ENCODE measurements at regions not wholly inside any gene's neighbourhood (a gene's known extent, or its start where the extent isn't known, plus 50 kb on each side); places are given as distances from the start of the nearest gene placed in this dataset.

- no peak for DNase-seq (ENCODE audit: low spot score)
- WGBS, result 90% methylated on average over 4 of the region's 4 CpGs
- Histone ChIP-seq H3K27me3 (ENCODE audit: control insufficient read depth in 4 of 4, insufficient read depth in 4 of 4, low read length in 3 of 4) (no peaks in the 10 kb centered on the region), H3K9ac (ENCODE audit: low read depth in 1 of 2, low read length in 2 of 2) (no peak overlapping the region), H3K9me3 (ENCODE audit: control insufficient read depth in 4 of 4, low read length in 3 of 4) (no peaks in the 10 kb centered on the region), H3K36me3 (ENCODE audit: control insufficient read depth in 4 of 4, insufficient read depth in 3 of 4, low read depth in 1 of 4, low read length in 3 of 4) (no peaks in the 10 kb centered on the region), H3K4me3 (ENCODE audit: low read depth in 1 of 3, low read length in 3 of 3) (no peak overlapping the region), H3K4me1 (ENCODE audit: control insufficient read depth in 4 of 4, insufficient read depth in 4 of 4, low read length in 3 of 4) (no peaks in the 10 kb centered on the region), H3K27ac (ENCODE audit: low read depth in 1 of 2, low read length in 2 of 2) (no peak overlapping the region)
- no peak for TF ChIP-seq HNF4A (conservative IDR thresholded peaks at IDR 0.05)
- TF ChIP-seq, protein P1, sequence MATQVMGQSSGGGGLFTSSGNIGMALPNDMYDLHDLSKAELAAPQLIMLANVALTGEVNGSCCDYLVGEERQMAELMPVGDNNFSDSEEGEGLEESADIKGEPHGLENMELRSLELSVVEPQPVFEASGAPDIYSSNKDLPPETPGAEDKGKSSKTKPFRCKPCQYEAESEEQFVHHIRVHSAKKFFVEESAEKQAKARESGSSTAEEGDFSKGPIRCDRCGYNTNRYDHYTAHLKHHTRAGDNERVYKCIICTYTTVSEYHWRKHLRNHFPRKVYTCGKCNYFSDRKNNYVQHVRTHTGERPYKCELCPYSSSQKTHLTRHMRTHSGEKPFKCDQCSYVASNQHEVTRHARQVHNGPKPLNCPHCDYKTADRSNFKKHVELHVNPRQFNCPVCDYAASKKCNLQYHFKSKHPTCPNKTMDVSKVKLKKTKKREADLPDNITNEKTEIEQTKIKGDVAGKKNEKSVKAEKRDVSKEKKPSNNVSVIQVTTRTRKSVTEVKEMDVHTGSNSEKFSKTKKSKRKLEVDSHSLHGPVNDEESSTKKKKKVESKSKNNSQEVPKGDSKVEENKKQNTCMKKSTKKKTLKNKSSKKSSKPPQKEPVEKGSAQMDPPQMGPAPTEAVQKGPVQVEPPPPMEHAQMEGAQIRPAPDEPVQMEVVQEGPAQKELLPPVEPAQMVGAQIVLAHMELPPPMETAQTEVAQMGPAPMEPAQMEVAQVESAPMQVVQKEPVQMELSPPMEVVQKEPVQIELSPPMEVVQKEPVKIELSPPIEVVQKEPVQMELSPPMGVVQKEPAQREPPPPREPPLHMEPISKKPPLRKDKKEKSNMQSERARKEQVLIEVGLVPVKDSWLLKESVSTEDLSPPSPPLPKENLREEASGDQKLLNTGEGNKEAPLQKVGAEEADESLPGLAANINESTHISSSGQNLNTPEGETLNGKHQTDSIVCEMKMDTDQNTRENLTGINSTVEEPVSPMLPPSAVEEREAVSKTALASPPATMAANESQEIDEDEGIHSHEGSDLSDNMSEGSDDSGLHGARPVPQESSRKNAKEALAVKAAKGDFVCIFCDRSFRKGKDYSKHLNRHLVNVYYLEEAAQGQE (IDR thresholded peaks at IDR 0.05), result no peak
- TF ChIP-seq RAD21 (IDR thresholded peaks at IDR 0.05), result no peak
- no peak for TF ChIP-seq FOXA1 (IDR thresholded peaks at IDR 0.05)
- no peak for TF ChIP-seq SP1 (IDR thresholded peaks at IDR 0.05)
- no peak for TF ChIP-seq RXRA (IDR thresholded peaks at IDR 0.05)
- no peak for TF ChIP-seq NR2F2 (IDR thresholded peaks at IDR 0.05)
- TF ChIP-seq FOXA2 (IDR thresholded peaks at IDR 0.05), result no peak
- no peak for TF ChIP-seq GABPA (IDR thresholded peaks at IDR 0.05 in 1 of 2, conservative IDR thresholded peaks at IDR 0.05 in 1 of 2)
- TF ChIP-seq ZBTB33 (IDR thresholded peaks at IDR 0.05), result no peak
- no peak for TF ChIP-seq JUND (IDR thresholded peaks at IDR 0.05)
- TF ChIP-seq HNF4G (IDR thresholded peaks at IDR 0.05), result no peak
- TF ChIP-seq TAF1 (conservative IDR thresholded peaks at IDR 0.05), result no peak
- TF ChIP-seq, protein P2, sequence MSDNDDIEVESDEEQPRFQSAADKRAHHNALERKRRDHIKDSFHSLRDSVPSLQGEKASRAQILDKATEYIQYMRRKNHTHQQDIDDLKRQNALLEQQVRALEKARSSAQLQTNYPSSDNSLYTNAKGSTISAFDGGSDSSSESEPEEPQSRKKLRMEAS (IDR thresholded peaks at IDR 0.05), result no peak
- TF ChIP-seq YY1 (IDR thresholded peaks at IDR 0.05), result no peak
- TF ChIP-seq ATF3 (IDR thresholded peaks at IDR 0.05), result no peak
- no peak for TF ChIP-seq CTCF (IDR thresholded peaks at IDR 0.05; ENCODE audit: low read depth, low read length, missing input control)
Observed at GRCh38 chr12:124637163-124637562, 69.8 kb upstream of the NCOR2 start.

Measured in liver (tissue), 8 donors.